Stomach (tissue), 8 donors: ENCODE measurements at regions not wholly inside any gene's neighbourhood (a gene's known extent, or its start where the extent isn't known, plus 50 kb on each side); places are given as distances from the start of the nearest gene placed in this dataset.

Source experiments
- DNase-seq, 2 donors: peaks; one replicate each; pipeline versions ENCODE4 v3.0.0 to v3.0.0-alpha.2; 2013 to 2019
- H3K27ac ChIP-seq, 5 donors: fragments of 200-600 bp in 4 of 5; sonication (generic) in 4 of 5; one replicate each; pipeline ENCODE4 v1.5.1; 2013 to 2019; ENCODE audit warnings: mild to moderate bottlenecking in 1 of 5, moderate library complexity in 1 of 5
- H3K27me3 ChIP-seq, 3 donors: fragments of 200-600 bp; sonication (generic); one replicate each; pipeline ENCODE4 v1.5.1; 2017 to 2019; ENCODE audit warnings: mixed run types in 1 of 3
- H3K36me3 ChIP-seq, 4 donors: fragments of 200-600 bp; sonication (generic); 1 replicate in 3 of 4; 2 replicates in 1 of 4; pipeline ENCODE4 v1.5.1; 2016 to 2019
- H3K4me1 ChIP-seq, 4 donors: fragments of 200-600 bp; sonication (generic); one replicate each; pipeline ENCODE4 v1.5.1; 2016 to 2019
- H3K4me3 ChIP-seq, 4 donors: fragments of 200-600 bp; sonication (generic) in 3 of 4; one replicate each; pipeline ENCODE4 v1.5.1; 2016 to 2019; ENCODE audit warnings: mild to moderate bottlenecking in 1 of 4
- H3K9me3 ChIP-seq, 4 donors: fragments of 200-600 bp; sonication (generic); one replicate each; pipeline ENCODE4 v1.5.1; 2016 to 2019
- CTCF ChIP-seq, 7 experiments: fragments of 450-650 bp in 4 of 7; fragments of 200-600 bp in 3 of 7; sonication (generic) in 3 of 7; IDR thresholded peaks; one replicate each; pipeline ENCODE4 v1.5.1; 2016 to 2019; ENCODE audit warnings: antibody characterized with exemption in 7 of 7, control low read depth in 2 of 7, mild to moderate bottlenecking in 1 of 7
- EP300 ChIP-seq: sonication (generic); formaldehyde crosslinking; IDR thresholded peaks from one replicate; pipeline ENCODE4 v1.6.1; 2017; ENCODE audit warnings: antibody characterized with exemption
- POLR2A ChIP-seq, 4 donors: fragments of 450-650 bp; IDR thresholded peaks; one replicate each; pipeline ENCODE4 v1.6.1; 2016; ENCODE audit warnings: antibody characterized with exemption in 4 of 4, control low read depth in 2 of 4, mild to moderate bottlenecking in 1 of 4, moderate library complexity in 1 of 4
- POLR2AphosphoS5 ChIP-seq, 3 donors: sonication (generic); formaldehyde crosslinking; IDR thresholded peaks; one replicate each; pipeline ENCODE4 v1.6.1; 2016; ENCODE audit warnings: antibody characterized with exemption in 3 of 3
- WGBS, 5 donors: extraction: QIAGEN DNeasy Blood & Tissue Kit in 3 of 5; methylation state at CpG; one replicate each; pipeline versions ENCODE4 v1.1.5 to v1.1.7; 2013 to 2018; 5-methylcytosine and 5-hydroxymethylcytosine counted together
- intact Hi-C: fragments of 100-400 bp; cut with DNase I; formaldehyde crosslinking; loops from one replicate; pipeline ENCODE4 v1.15.1; 2023; ENCODE audit warnings: low total_unique reads
- donor health status: healthy with polysubstance abuse.
- donor health status: Bipolar disorder and iron deficiency.
- donor health status: healthy.

DNA sequence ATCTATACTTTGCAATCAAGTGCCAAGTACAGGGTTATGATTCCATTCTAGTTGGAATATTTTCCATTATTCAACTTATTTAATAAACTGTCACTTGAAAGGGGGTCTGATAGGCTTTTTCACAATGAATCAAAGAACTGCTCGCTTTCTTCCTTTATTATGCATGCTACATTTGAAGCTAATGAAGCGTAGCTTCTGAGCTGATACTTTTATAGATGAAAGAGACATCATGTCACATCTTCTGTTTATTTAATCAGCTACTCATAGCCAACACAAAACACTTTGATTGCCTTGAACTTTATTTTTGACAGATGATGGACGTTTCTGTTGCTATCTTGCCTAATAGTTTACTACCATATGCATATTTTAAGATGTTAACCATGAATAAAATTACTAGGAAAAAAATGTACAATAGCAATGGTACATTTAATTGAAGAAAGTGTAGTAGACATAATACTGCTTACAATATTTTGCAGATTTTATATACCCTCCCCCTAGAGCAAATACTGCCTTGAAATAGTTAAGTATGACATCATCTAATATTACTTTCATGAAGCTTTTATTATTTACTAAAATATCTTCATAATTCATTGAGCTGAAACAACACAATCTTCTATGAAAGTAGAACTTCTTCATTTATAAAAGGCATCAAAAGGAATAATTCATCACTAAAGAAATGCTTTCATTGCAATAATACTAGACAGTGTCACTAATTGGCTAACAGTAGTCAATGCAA lies 529.3 kb upstream of the TYRP1 start:
- WGBS, 5 donors = 59 to 66% (median 63%) methylated on average over 3 of the region's 3 CpGs

GRCh38 chr9:12166518-12166917 lies 526.7 kb upstream of the TYRP1 start:
- no peak for DNase-seq
- intact Hi-C loops = no loop called here
- Histone ChIP-seq H3K27ac (no peak overlapping the region), H3K9me3 (no peaks in the 10 kb centered on the region), H3K36me3 (no peaks in the 10 kb centered on the region), H3K27me3 (no peaks in the 10 kb centered on the region), H3K4me3 (no peak overlapping the region), H3K4me1 (no peaks in the 10 kb centered on the region)
- 53 to 81% (median 71%) methylated on average over 2 of the region's 2 CpGs for WGBS, 5 donors
- TF ChIP-seq EP300 = no peak
- TF ChIP-seq CTCF (IDR thresholded peaks at IDR 0.05) = no peak
- no peak for TF ChIP-seq POLR2AphosphoS5 (IDR thresholded peaks at IDR 0.05)
- TF ChIP-seq POLR2A (IDR thresholded peaks at IDR 0.05) = no peak

More for the DNA sequence above, 529.3 kb upstream of the TYRP1 start:
- intact Hi-C loops = no loop called here
- H3K4me3 ChIP-seq = no peak overlapping the region
- H3K27me3 ChIP-seq = no peaks in the 10 kb centered on the region
- H3K36me3 ChIP-seq = no peaks in the 10 kb centered on the region
- no peak for TF ChIP-seq CTCF (IDR thresholded peaks at IDR 0.05)
- TF ChIP-seq EP300 = no peak
- TF ChIP-seq POLR2A (IDR thresholded peaks at IDR 0.05) = no peak
- no peak for TF ChIP-seq POLR2AphosphoS5 (IDR thresholded peaks at IDR 0.05)
- H3K9me3 ChIP-seq = no peaks in the 10 kb centered on the region
- no peak for DNase-seq
- H3K4me1 ChIP-seq = no peaks in the 10 kb centered on the region
- H3K27ac ChIP-seq = no peak overlapping the region

GRCh38 chr9:12170456-12170855 lies 522.7 kb upstream of the TYRP1 start:
- no peak overlapping the region for H3K27ac ChIP-seq
- no peaks in the 10 kb centered on the region for H3K9me3 ChIP-seq
- 85 to 94% (median 93%) methylated on average over 1 of the region's 1 CpG for WGBS, 5 donors
- intact Hi-C loops = no loop called here
- TF ChIP-seq EP300 (no peak), CTCF (IDR thresholded peaks at IDR 0.05) (no peak), POLR2A (IDR thresholded peaks at IDR 0.05) (no peak), POLR2AphosphoS5 (IDR thresholded peaks at IDR 0.05) (no peak)
- no peak for DNase-seq
- no peaks in the 10 kb centered on the region for H3K36me3 ChIP-seq
- no peaks in the 10 kb centered on the region for H3K27me3 ChIP-seq
- H3K4me1 ChIP-seq = no peaks in the 10 kb centered on the region
- H3K4me3 ChIP-seq = no peak overlapping the region

- Histone ChIP-seq H3K27me3 (no peaks in the 10 kb centered on the region), H3K27ac (no peak overlapping the region), H3K9me3 (no peaks in the 10 kb centered on the region), H3K36me3 (no peaks in the 10 kb centered on the region), H3K4me1 (no peaks in the 10 kb centered on the region), H3K4me3 (no peak overlapping the region)
- TF ChIP-seq CTCF (IDR thresholded peaks at IDR 0.05) (no peak), POLR2A (IDR thresholded peaks at IDR 0.05) (no peak), POLR2AphosphoS5 (IDR thresholded peaks at IDR 0.05) (no peak), EP300 (no peak)
- 78 to 96% (median 86%) methylated on average over 1 of the region's 1 CpG for WGBS, 5 donors
- intact Hi-C loops = no loop called here
- no peak for DNase-seq
Measured at GRCh38 chr9:12178634-12179033, 514.6 kb upstream of the TYRP1 start.
